Fibroblast of skin of abdomen (primary cell): ENCODE measurements at regions not wholly inside any gene's neighbourhood (a gene's known extent, or its start where the extent isn't known, plus 50 kb on each side); places are given as distances from the start of the nearest gene placed in this dataset.

Experiments used
- DNase-seq: peaks from one replicate; pipeline ENCODE4 v3.0.0-alpha.2; 2013

GRCh38 chr2:172232708-172233396, 130.2 kb upstream of the DLX2 start:
- DNase-seq: no peak

- DNase-seq: no peak
Measured at GRCh38 chr2:172233987-172234715, 131.5 kb upstream of the DLX2 start.

GRCh38 chr2:172234716-172235691, 132.3 kb upstream of the DLX2 start:
- DNase-seq: no peak

GRCh38 chr2:172239944-172240590, 137.4 kb upstream of the DLX2 start:
- DNase-seq: no peak

- no peak for DNase-seq
Measured at GRCh38 chr2:172241222-172241621, 138.5 kb upstream of the DLX2 start.

- DNase-seq: no peak
Measured at GRCh38 chr2:172242471-172242870, 139.8 kb upstream of the DLX2 start.

GRCh38 chr2:172242961-172243360, 140.3 kb upstream of the DLX2 start:
- DNase-seq: no peak

GRCh38 chr2:172244419-172245130, 141.9 kb upstream of the DLX2 start:
- DNase-seq: no peak

- DNase-seq: no peak
Measured at GRCh38 chr2:172246649-172247048, 143.9 kb upstream of the DLX2 start.

- no peak for DNase-seq
Measured at GRCh38 chr2:172247203-172247602, 144.5 kb upstream of the DLX2 start.

- DNase-seq: no peak
Measured at GRCh38 chr2:172248381-172248780, 145.7 kb upstream of the DLX2 start.

GRCh38 chr2:172248785-172249187, 146.1 kb upstream of the DLX2 start:
- DNase-seq: peak; percentile 70

GRCh38 chr2:172249334-172249733, 146.6 kb upstream of the DLX2 start:
- DNase-seq: no peak

- peak; percentile 84 for DNase-seq
Measured at GRCh38 chr2:172249986-172250385, 147.3 kb upstream of the DLX2 start.

- peak; percentile 78 for DNase-seq
Measured at GRCh38 chr2:172251231-172251630, 148.5 kb upstream of the DLX2 start.

- DNase-seq: no peak
Measured at GRCh38 chr2:172252154-172252553, 149.5 kb upstream of the DLX2 start.

- peak; percentile 100 for DNase-seq
Measured at GRCh38 chr2:172253190-172254052, 150.7 kb upstream of the DLX2 start.

- no peak for DNase-seq
Measured at GRCh38 chr2:172256886-172257285, 154.2 kb upstream of the DLX2 start.

- DNase-seq: no peak
Measured at GRCh38 chr2:172259827-172260226, 157.1 kb upstream of the DLX2 start.

- DNase-seq: no peak
Measured at GRCh38 chr2:172260336-172260735, 157.6 kb upstream of the DLX2 start.

GRCh38 chr2:172261292-172261691, 158.6 kb upstream of the DLX2 start:
- no peak for DNase-seq
